ENCODE measurements at regions not wholly inside any gene's neighbourhood (a gene's known extent, or its start where the extent isn't known, plus 50 kb on each side); places are given as distances from the start of the nearest gene placed in this dataset.

GRCh38 chr4:32425243-32425642 is 1705.1 kb downstream of the PCDH7 start:
- no peak for DNase-seq (ENCODE audit: low spot score)

DNA sequence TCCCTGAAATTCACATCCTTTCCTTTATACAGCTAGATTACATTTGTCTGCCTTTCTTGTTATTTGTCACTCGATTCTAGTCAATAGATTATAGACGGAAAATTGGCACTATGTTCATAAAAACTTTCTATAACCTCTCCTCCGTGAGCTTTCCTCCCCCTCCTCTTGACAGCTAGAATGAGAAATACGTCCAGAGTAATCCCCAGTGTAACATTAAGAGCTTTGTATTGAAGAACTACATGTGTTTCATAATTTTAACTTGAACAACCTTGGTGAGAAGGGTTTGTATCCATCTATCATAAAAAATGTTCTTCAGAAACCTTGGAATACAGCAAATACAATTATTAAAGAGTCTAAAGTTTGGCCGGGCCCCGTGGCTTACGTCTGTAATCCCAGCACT is 1707.4 kb downstream of the PCDH7 start:
- DNase-seq (ENCODE audit: low spot score), result no peak

DNA sequence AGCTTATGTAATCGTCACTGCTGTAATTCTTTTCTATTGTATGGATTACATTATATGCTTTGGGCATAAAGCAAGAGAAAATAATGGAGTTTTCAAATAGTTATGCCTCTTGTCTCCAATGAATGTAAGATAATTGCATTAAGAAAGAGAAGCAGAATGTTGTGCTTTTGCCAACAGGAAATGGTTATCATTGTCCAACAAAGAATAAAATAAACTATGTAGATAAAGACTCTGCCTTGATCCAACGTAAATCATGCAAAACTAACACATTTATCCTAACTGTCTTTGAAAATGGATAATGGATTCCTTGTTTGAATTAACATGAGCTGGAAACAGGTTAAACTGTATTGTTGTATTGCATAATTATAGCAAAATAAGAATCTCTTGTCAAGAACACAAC is 1709.0 kb downstream of the PCDH7 start:
- no peak for DNase-seq (ENCODE audit: low spot score)

DNA sequence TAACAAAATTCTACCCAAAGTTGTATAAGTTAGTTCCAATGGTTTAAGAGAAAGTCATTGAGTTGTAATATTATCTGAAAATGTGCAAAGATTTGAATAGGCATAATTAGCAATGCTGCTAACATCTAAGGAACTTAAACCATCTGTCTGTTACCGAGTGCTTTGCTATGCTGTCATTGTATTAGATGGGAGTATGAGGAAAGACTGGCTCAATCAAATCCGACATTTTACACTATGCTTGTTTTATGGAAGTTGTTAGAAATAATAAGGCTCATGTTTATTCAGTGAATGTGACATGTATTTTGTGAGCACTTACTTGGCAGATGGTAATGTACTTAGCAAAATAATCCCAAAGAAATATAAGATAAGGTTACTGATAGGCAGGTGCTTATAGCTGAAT is 1715.1 kb downstream of the PCDH7 start:
- no peak for DNase-seq (ENCODE audit: low spot score)

DNA sequence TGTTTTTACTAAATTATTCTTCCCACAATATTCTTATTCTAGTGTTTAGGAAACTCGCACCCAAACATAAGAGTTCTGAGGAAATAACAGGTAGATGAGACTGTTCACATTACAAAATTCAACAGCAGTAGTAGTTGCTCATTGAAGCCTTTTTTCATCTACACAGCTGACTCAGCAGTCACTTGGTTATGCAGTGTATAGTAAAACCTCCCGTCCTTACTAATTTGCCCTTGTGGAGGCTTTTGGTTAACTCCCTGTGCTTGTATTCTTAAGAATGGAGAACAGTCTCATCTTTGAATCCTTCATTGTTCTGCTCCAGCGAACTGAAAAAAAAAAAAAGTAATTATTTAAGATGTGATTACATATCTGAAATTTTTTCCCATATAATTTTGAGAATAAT is 1716.6 kb downstream of the PCDH7 start:
- DNase-seq (ENCODE audit: low spot score), result no peak

- DNase-seq (ENCODE audit: low spot score), result peak; percentile 30
Measured at GRCh38 chr4:32440391-32440790, 1720.2 kb downstream of the PCDH7 start.

DNA sequence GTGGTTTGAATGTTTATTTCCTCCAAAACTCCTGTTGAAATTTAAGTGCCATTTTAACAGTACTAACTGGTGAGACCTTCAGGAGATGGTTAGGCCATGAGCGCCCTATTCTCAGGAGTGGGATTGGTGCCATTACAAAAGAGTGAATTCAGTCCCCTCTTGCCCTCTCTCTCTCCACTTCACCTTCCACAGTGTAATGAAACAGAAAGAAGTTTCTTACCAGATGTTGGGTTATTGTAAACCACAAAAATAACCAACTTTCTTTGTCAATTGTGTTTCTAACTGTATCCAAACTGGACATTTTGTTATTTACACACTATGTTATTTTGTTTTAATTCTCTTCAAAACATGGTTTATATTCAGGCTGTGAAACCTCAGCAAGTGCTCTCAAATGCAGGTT is 1734.3 kb downstream of the PCDH7 start:
- DNase-seq (ENCODE audit: low spot score), result no peak

- DNase-seq (ENCODE audit: low spot score), result no peak
Measured at GRCh38 chr4:32455231-32455630, 1735.1 kb downstream of the PCDH7 start.

GRCh38 chr4:32460972-32461371 is 1740.8 kb downstream of the PCDH7 start:
- DNase-seq (ENCODE audit: low spot score), result no peak

DNA sequence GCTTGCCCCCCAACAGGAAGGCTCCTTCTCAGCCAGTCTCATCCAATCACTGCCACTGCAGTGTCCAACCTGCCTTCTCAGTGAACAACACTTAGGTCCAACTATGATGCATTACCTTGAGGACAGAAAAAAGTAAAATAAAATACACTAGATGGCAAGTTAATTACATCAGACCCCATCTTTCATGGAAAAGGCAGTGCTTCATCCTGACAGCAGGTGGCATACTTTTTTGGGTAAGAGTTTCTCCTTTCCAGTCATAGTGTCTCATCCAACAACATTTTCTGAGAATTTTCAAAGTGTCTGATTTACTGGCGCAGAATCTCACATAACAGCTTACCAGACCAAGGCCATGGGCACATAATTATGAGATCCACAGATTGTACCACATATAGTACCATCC is 1742.8 kb downstream of the PCDH7 start:
- DNase-seq (ENCODE audit: low spot score), result no peak

GRCh38 chr4:32470087-32470585 is 1750.0 kb downstream of the PCDH7 start:
- DNase-seq (ENCODE audit: low spot score), result no peak

- no peak for DNase-seq (ENCODE audit: low spot score)
Measured at GRCh38 chr4:32472918-32473317, 1752.7 kb downstream of the PCDH7 start.

- no peak for DNase-seq (ENCODE audit: low spot score)
Measured at GRCh38 chr4:32475710-32476109, 1755.5 kb downstream of the PCDH7 start.

GRCh38 chr4:32477518-32477917 is 1757.3 kb downstream of the PCDH7 start:
- no peak for DNase-seq (ENCODE audit: low spot score)

- DNase-seq (ENCODE audit: low spot score), result peak; percentile 60
Measured at GRCh38 chr4:32485956-32486355, 1765.8 kb downstream of the PCDH7 start.

DNA sequence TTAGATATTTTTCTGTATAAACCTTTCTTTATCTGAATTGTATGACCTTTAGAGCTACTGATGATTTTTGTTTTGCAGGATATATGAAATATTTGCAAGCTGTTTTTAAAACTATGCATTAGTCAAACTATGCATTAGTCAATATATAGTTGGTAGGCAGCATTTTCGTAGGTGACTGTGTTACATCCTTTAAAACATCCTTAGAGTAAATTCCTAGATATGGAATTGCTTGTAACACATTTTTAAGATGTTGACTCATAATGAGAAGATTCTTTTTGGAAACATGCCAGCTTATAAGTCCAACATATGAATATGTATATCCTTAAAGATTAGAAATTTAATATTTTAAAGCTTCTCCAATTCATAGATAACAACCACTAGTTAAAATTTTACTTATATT is 1768.5 kb downstream of the PCDH7 start:
- DNase-seq (ENCODE audit: low spot score), result no peak

- no peak for DNase-seq (ENCODE audit: low spot score)
Measured at GRCh38 chr4:32499171-32499570, 1779.0 kb downstream of the PCDH7 start.

DNA sequence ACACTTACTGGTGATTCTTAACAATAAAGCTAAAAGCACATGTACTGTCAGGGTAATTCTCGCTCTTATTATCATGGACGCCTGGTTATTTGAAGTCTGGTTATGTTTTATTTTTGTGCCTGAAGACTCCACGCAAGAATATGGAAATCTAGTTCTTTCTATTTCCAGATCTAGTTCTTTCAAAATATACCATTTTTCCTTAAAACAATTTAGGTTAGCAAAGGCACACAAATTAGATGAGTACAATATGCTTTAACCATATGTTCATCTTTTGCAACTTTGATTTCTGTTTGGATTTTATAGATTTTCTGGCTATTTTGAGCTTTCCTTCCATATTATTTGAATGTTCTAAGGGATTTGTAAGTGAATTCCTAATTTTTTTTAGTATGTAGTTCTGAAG is 1783.1 kb downstream of the PCDH7 start:
- DNase-seq (ENCODE audit: low spot score), result no peak

GRCh38 chr4:32506067-32506466 is 1785.9 kb downstream of the PCDH7 start:
- no peak for DNase-seq (ENCODE audit: low spot score)

DNA sequence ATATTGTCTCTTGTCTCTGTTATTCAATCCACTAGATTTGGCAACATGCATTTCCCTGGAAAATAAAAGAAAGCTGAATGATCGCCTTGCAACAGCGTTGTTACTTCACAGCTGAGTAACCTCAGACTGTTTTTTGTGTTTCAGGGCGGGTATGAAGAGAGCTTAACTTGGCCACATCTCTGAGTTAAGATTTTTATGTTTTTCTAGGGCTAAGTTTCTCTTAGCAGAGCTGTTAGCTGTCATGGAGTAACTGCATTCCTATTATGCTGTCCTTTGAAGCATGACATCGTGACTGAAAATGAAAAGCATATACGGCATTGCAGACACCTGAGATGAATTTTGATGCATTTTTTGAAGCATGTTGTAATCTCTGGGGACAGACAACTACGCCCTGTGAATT is 1798.9 kb downstream of the PCDH7 start:
- no peak for DNase-seq (ENCODE audit: low spot score)

DNA sequence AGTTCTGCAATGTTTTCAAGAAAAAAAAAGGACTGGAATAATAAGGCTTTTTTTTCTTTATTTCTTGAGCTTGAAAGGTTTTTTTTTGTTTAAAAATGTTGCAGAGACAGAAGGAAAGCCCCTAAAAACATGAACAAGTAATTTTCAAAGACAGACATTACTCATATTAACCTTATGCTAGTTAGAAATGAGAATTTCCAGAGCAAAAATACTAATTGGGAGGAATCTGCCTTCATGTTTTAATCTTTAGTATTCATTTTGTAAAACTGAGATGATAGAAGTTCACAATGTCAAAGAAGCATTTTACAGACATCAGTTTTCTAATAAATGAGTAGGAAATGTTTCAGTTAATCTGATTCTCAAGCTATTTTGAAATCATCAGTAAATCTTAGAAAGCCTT is 1805.3 kb downstream of the PCDH7 start:
- DNase-seq (ENCODE audit: low spot score), result no peak

GRCh38 chr4:32544846-32545245 is 1824.7 kb downstream of the PCDH7 start:
- DNase-seq (ENCODE audit: low spot score), result no peak

GRCh38 chr4:32551943-32552342 is 1831.8 kb downstream of the PCDH7 start:
- DNase-seq (ENCODE audit: low spot score), result no peak

GRCh38 chr4:32560306-32560705 is 1840.1 kb downstream of the PCDH7 start:
- DNase-seq (ENCODE audit: low spot score), result no peak

DNA sequence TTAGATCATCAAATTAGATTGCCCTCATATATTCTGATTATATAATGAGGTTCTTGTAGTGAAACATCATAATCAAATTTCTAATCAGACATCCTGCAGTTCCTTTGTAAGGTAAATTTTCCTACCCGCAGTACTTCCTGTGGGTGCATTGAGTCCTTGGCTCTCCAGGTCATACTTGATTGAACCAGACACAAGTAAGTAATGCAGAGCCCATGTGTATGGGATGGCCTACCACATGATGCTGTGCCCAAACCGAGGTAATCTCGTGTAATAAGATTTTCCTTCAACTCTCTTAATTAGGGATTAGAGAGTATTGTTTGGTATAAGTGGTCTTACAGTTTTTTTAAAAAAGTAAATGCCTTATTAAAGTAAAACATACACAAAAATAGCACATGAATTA is 1841.8 kb downstream of the PCDH7 start:
- DNase-seq (ENCODE audit: low spot score), result no peak
